GM18502 (cell line): ENCODE measurements at regions not wholly inside any gene's neighbourhood (a gene's known extent, or its start where the extent isn't known, plus 50 kb on each side); places are given as distances from the start of the nearest gene placed in this dataset.

Experiments used
- ATAC-seq: cut with Tn5 transposase; IDR thresholded peaks from one replicate; pipeline ENCODE4 v1.9.1; 2021; ENCODE audit warnings: mild to moderate bottlenecking; ENCODE audit not compliant: unreplicated experiment, poor library complexity

GRCh38 chr9:107740088-107740980, 250.8 kb upstream of the KLF4 start:
- no peak for ATAC-seq

DNA sequence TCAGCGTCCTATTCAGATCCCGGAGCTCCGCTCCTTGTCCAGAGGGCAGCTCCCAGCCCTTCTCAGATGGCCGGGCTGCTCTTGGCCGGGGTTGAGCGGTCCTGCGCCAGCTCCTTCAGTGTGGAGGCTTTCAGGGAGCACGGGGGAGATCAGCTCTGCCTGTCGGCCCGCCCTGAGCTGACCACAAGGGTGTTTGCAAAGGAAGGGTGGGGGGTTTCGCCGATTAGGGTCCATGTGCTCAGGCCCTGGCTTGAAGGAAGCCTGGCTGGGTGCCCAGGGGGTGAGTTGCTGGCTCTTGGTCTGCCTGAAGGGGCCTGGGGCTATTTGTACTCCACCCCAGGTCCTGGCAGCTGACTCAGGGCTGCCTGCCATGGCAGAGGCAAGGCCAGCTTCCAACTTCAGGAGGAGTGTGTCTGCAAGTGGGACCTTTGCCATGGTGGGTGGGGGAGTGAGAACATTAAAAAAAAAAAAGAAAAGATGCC, 250.1 kb upstream of the KLF4 start:
- ATAC-seq, result no peak

DNA sequence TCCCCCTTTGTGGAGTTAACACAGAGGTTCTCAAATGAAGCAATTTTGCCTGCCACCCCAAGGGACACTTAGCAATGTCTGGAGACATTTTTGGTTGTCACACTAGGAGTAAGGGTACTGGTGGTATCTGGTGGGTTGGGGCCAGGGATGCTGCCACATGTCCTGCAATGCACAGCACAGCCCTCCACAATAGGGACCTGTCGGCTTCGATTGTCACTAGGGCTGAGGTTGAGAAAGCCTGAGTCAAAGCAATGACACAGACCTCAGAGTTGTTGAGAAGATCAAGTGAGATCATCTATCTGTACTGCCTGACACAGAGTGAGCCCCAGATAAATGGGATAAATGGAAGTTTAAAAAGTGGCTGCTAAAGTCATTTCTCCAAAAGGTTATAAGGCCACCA, 249.2 kb upstream of the KLF4 start:
- no peak for ATAC-seq

GRCh38 chr9:107737987-107738743, 248.6 kb upstream of the KLF4 start:
- ATAC-seq, result no peak

GRCh38 chr9:107737610-107737986, 248.0 kb upstream of the KLF4 start:
- ATAC-seq, result no peak

GRCh38 chr9:107735821-107736220, 246.3 kb upstream of the KLF4 start:
- ATAC-seq, result no peak

- no peak for ATAC-seq
These were observed 244.9 kb upstream of the KLF4 start for GRCh38 chr9:107734256-107735013.

DNA sequence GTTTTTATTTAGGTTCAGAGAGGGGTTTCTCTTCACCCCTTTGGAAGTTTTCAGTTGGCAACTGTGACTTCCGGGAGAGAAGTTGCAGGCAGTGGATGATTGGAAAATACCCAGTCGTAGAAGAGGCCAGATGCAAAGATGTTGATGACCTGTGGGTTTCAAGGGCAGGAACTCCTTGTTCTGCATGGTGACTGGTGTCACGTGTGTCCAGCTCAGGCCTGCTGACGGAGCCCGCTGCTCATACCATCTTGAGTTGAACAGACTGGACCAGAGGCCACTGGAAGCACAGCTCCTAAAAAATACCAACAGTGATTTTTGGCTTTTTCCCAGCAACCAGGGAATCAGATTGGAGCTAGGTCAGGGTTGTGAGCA, 243.9 kb upstream of the KLF4 start:
- no peak for ATAC-seq

- no peak for ATAC-seq
These were observed 243.4 kb upstream of the KLF4 start for GRCh38 chr9:107732781-107733522.

DNA sequence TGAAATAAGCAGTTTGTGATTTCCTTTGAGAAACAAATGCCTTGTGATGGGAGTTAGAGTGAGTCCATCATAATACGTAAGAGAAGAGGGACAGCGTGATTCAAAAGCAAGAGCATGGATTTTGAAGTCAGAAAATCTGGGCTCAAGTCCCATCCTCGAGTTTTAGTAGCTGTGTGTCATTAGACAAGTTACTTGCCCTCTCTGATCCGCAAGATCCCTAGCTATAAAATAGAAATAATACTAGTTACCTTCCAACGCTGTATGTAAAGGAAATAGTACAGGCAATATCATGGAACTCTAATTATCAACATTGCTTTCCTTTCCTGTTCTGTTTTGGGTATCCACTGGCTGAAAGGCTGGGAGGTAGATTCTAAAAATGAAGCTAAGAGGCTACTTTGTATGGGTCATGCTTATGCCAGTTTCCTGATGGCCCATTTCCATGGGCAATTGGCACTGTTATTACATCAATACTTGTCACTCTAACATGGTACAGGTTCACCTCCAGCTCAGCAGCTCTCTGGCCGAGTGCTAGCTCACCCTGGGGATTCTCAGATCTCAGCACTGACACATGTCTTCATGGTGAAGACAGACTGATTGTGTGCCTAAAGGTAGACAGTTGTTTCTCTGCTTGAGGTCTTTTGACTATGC, 241.7 kb upstream of the KLF4 start:
- no peak for ATAC-seq

DNA sequence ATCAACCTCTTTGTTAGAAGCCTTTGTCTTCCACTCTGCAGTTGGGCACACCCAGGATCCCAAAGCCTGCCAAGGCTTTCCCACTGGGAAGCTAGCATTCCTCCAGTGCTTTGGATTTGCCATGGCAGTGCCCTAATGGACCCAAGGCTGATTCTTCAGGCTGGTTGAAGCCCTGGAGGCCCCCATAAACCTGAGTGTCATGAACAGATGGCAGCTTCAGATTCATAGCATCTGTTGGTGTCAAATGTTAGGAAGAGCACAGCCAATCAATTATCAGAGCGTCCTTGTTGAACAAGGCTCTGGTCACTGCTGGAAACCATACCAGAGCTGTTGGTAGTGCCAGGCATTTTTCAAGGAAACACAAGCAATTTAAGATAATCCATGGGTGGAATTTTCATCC, 241.1 kb upstream of the KLF4 start:
- ATAC-seq, result no peak

DNA sequence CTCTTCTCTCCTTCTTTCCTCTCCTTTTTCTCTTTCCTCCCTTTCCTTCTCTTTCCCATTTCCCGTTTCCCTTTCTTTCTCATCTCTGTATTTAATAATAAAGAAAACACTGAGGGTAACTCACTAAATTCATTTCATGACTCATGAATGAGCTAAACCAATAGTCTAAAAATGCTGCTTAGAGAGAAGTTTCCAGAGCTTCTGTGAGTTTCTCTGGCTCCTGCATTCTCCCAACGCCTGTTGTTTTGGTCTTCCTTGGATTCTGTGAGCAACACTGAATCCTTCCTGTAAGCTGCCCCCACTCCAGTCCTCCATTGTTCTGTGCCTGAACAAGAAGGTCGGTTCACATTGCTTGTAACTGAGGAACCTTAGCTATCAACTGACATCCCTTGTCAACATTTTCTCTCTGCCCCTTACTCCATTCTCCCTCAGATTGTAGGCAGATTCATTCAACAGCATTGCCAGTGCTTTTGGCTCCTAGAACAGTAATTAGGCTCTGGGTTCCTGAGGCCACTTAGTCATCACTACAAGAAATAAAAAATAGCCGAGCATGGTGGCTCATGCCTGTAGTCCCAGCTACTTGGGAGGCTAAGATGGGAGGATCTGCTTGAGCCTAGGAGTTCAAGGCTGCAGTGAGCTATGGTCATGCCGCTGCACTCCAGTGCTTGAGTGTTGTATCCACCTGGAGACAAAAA, 237.7 kb upstream of the KLF4 start:
- no peak for ATAC-seq

- no peak for ATAC-seq
These were observed 233.4 kb upstream of the KLF4 start for GRCh38 chr9:107723015-107723414.

GRCh38 chr9:107721705-107722245, 232.2 kb upstream of the KLF4 start:
- no peak for ATAC-seq

- ATAC-seq, result no peak
These were observed 230.9 kb upstream of the KLF4 start for GRCh38 chr9:107720501-107720900.

GRCh38 chr9:107717529-107718314, 228.2 kb upstream of the KLF4 start:
- no peak for ATAC-seq

DNA sequence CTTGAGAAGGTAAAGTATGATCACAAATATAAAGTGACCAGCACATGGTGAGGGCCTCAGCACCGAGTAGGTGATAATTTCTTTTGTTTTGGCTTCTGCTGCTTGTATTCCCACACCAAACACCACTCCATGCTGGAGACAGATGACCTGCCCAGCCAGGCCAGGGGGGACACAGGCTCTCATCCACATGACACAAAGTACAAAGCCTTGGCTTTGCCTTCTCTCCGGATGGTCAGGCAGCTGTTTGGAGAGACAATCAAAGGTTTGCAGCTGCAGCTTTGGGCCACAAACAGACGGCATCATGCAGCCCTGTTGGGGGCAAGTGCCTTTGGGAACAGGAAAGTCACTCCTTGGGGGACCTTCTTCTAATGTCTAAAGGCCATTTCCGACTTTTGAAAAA, 226.2 kb upstream of the KLF4 start:
- no peak for ATAC-seq

DNA sequence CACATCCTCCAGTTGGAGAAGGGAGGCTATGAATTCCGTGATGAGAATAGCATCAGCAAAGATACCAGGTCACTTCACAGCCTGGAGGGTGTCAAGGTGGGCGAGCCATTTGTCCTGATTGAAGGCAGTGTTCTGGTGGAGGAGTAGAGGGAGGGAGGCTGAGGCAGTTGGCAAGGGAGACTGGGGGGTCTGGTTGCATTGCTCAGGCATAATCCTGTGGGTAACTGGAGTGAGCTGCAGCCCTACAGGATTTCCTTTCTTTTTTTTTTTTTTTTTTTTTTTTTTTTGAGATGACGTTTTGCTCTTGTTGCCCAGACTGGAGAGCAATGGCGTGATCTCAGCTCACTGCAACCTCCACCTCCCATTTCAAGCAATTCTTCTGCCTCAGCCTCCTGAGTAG, 223.9 kb upstream of the KLF4 start:
- no peak for ATAC-seq
